RWPE2 (cell line): ENCODE measurements at regions not wholly inside any gene's neighbourhood (a gene's known extent, or its start where the extent isn't known, plus 50 kb on each side); places are given as distances from the start of the nearest gene placed in this dataset.

Experiments
- ATAC-seq: fragments of 200-7000 bp; cut with Tn5 transposase; 3 replicates; pipeline ENCODE4 v1.9.1; 2021; ENCODE audit warnings: low read depth
- DNase-seq: peaks from one replicate; pipeline ENCODE4 v3.0.0-alpha.2; 2020; ENCODE audit warnings: low spot score
- H3K27ac ChIP-seq: fragments of 450-650 bp; 2 replicates; pipeline ENCODE4 v1.5.1; 2017; ENCODE audit warnings: mild to moderate bottlenecking; ENCODE audit not compliant: poor library complexity, severe bottlenecking
- H3K27me3 ChIP-seq: fragments of 250-450 bp; sonication (Bioruptor Pico); 2 replicates; pipeline ENCODE4 v1.5.1; 2021; ENCODE audit warnings: mild to moderate bottlenecking, moderate library complexity; ENCODE audit not compliant: insufficient read depth, poor library complexity, severe bottlenecking
- H3K36me3 ChIP-seq: fragments of 250-450 bp; sonication (Bioruptor Pico); 2 replicates; pipeline ENCODE4 v1.5.1; 2020; ENCODE audit warnings: low read depth, mild to moderate bottlenecking, moderate library complexity
- H3K4me1 ChIP-seq: fragments of 250-450 bp; sonication (Bioruptor Pico); 2 replicates; pipeline ENCODE4 v1.5.1; 2021; ENCODE audit warnings: mild to moderate bottlenecking, moderate library complexity; ENCODE audit not compliant: insufficient read depth, poor library complexity, severe bottlenecking
- H3K4me3 ChIP-seq: fragments of 250-450 bp; sonication (Bioruptor Pico); 2 replicates; pipeline ENCODE4 v1.5.1; 2021; ENCODE audit warnings: mild to moderate bottlenecking, moderate library complexity; ENCODE audit not compliant: severe bottlenecking
- H3K9me3 ChIP-seq: fragments of 250-450 bp; sonication (Bioruptor Pico); 2 replicates; pipeline ENCODE4 v1.5.1; 2021; ENCODE audit warnings: mild to moderate bottlenecking, moderate library complexity; ENCODE audit not compliant: severe bottlenecking
- CTCF ChIP-seq: fragments of 450-650 bp; IDR thresholded peaks from one replicate; pipeline ENCODE4 v1.5.1; 2017; ENCODE audit warnings: mild to moderate bottlenecking, moderate library complexity; ENCODE audit not compliant: poor library complexity, severe bottlenecking

- no peak for TF ChIP-seq CTCF
- no peak overlapping the region for H3K27ac ChIP-seq
- DNase-seq (no peak), ATAC-seq (no peak)
- H3K27me3 ChIP-seq = no peaks in the 10 kb centered on the region
- no peak overlapping the region for H3K4me3 ChIP-seq
- H3K4me1 ChIP-seq = no peaks in the 10 kb centered on the region
- H3K36me3 ChIP-seq = no peaks in the 10 kb centered on the region
- no peaks in the 10 kb centered on the region for H3K9me3 ChIP-seq
Measured at GRCh38 chr4:156493858-156494257, 477.7 kb downstream of the PDGFC start.

- no peak for TF ChIP-seq CTCF
- Histone ChIP-seq H3K4me3 (no peak overlapping the region), H3K36me3 (no peaks in the 10 kb centered on the region), H3K9me3 (no peaks in the 10 kb centered on the region), H3K4me1 (no peaks in the 10 kb centered on the region), H3K27ac (no peak overlapping the region), H3K27me3 (no peaks in the 10 kb centered on the region)
- no peak for DNase-seq
- no peak for ATAC-seq
Measured at GRCh38 chr4:156487107-156487506, 484.5 kb downstream of the PDGFC start.

- DNase-seq = no peak
Measured at GRCh38 chr4:156481845-156482244, 489.8 kb downstream of the PDGFC start.

GRCh38 chr4:156477636-156478035, 494.0 kb downstream of the PDGFC start:
- DNase-seq = no peak
- no peak overlapping the region for H3K4me3 ChIP-seq
- no peaks in the 10 kb centered on the region for H3K36me3 ChIP-seq
- TF ChIP-seq CTCF = no peak
- H3K4me1 ChIP-seq = peaks cover 16% of the 10 kb centered on the region
- H3K27me3 ChIP-seq = no peaks in the 10 kb centered on the region
- H3K9me3 ChIP-seq = no peaks in the 10 kb centered on the region
- peak overlapping the region; percentile 94 for H3K27ac ChIP-seq
- no peak for ATAC-seq

More at GRCh38 chr4:156481845-156482244, 489.8 kb downstream of the PDGFC start:
- TF ChIP-seq CTCF = no peak
- no peak for ATAC-seq
- Histone ChIP-seq H3K4me3 (no peak overlapping the region), H3K27ac (no peak overlapping the region), H3K36me3 (no peaks in the 10 kb centered on the region), H3K9me3 (no peaks in the 10 kb centered on the region), H3K4me1 (peaks cover 2% of the 10 kb centered on the region), H3K27me3 (no peaks in the 10 kb centered on the region)

GRCh38 chr4:156476359-156476758, 495.2 kb downstream of the PDGFC start:
- Histone ChIP-seq H3K9me3 (no peaks in the 10 kb centered on the region), H3K27me3 (no peaks in the 10 kb centered on the region), H3K27ac (peak overlapping the region; percentile 94), H3K4me3 (no peak overlapping the region), H3K4me1 (peaks cover 16% of the 10 kb centered on the region), H3K36me3 (no peaks in the 10 kb centered on the region)
- ATAC-seq (peak; percentile 97), DNase-seq (no peak)
- no peak for TF ChIP-seq CTCF
